ENCODE measurements at regions not wholly inside any gene's neighbourhood (a gene's known extent, or its start where the extent isn't known, plus 50 kb on each side); places are given as distances from the start of the nearest gene placed in this dataset.

GRCh38 chr3:64739971-64740631 is 52.3 kb upstream of the ADAMTS9 start:
- Histone ChIP-seq H3K27ac (replicated peaks) (no peak overlapping the region), H3K27me3 (ENCODE audit: insufficient read depth, poor library complexity, severe bottlenecking) (no peaks in the 10 kb centered on the region), H3K4me3 (replicated peaks; ENCODE audit: insufficient read depth, low read length) (no peak overlapping the region)
- TF ChIP-seq POLR2AphosphoS5 (IDR thresholded peaks at IDR 0.05; ENCODE audit: low read depth) (no peak), CTCF (IDR thresholded peaks at IDR 0.05; ENCODE audit: insufficient read depth, low read length) (no peak), REST (IDR thresholded peaks at IDR 0.05; ENCODE audit: insufficient replicate concordance, low read depth) (no peak), GABPA (IDR thresholded peaks at IDR 0.05; ENCODE audit: low read depth) (no peak), SPI1 (IDR thresholded peaks at IDR 0.05; ENCODE audit: borderline replicate concordance, low read depth) (no peak)
- DNase-seq (ENCODE audit: low read depth in 1 of 2, low spot score in 1 of 2): no peak

Measured in HL-60 (cell line).